WTC11 (cell line): ENCODE measurements at regions not wholly inside any gene's neighbourhood (a gene's known extent, or its start where the extent isn't known, plus 50 kb on each side); places are given as distances from the start of the nearest gene placed in this dataset.

Source experiments
- ATAC-seq: fragments of 200-7000 bp; cut with Tn5 transposase; 2 replicates; pipeline ENCODE4 v1.10.0; 2021; ENCODE audit warnings: mild to moderate bottlenecking, moderate library complexity
- CTCF ChIA-PET: fragments of 300-600 bp; sonication (Branson Sonifier 250); formaldehyde crosslinking; loops from one replicate; lab custom pipeline; 2021; ENCODE audit warnings: antibody characterized with exemption; lab: Charles Lee
- POLR2A ChIA-PET: fragments of 350-600 bp; sonication (Branson Sonifier 250); formaldehyde crosslinking; loops from one replicate; lab custom pipeline; 2021; ENCODE audit warnings: antibody characterized with exemption; lab: Charles Lee
- DNase-seq: peaks from one replicate; pipeline ENCODE4 v3.0.0; 2021; ENCODE audit warnings: low spot score
- H3K27ac Mint-ChIP-seq: 2 replicates; pipeline ENCODE4 v1.8.0; 2021; ENCODE audit warnings: mixed read lengths
- H3K27me3 Mint-ChIP-seq: 2 replicates; pipeline ENCODE4 v1.8.0; 2021; ENCODE audit warnings: low read depth, mild to moderate bottlenecking, moderate library complexity, mixed read lengths
- H3K36me3 Mint-ChIP-seq: 2 replicates; pipeline ENCODE4 v1.8.0; 2021; ENCODE audit warnings: mixed read lengths
- H3K4me1 Mint-ChIP-seq: 2 replicates; pipeline ENCODE4 v1.8.0; 2022; ENCODE audit warnings: mixed read lengths
- H3K4me3 Mint-ChIP-seq: 2 replicates; pipeline ENCODE4 v1.8.0; 2021; ENCODE audit warnings: mild to moderate bottlenecking, moderate library complexity, mixed read lengths
- H3K9me3 Mint-ChIP-seq: 2 replicates; pipeline ENCODE4 v1.8.0; 2021; ENCODE audit warnings: mixed read lengths
- CREB1 ChIP-seq: sonication (generic); formaldehyde crosslinking; IDR thresholded peaks from 2 replicates; pipeline ENCODE4 v1.8.0; 2023; ENCODE audit warnings: mild to moderate bottlenecking, missing genetic modification reagents
- ELF4 ChIP-seq: sonication (generic); formaldehyde crosslinking; IDR thresholded peaks from 2 replicates; pipeline ENCODE4 v1.8.1; 2022; ENCODE audit warnings: low read depth, mild to moderate bottlenecking, moderate library complexity, missing genetic modification reagents
- IRF2 ChIP-seq: sonication (generic); formaldehyde crosslinking; IDR thresholded peaks from 2 replicates; pipeline ENCODE4 v1.8.0; 2022; ENCODE audit warnings: low read depth, missing genetic modification reagents, borderline replicate concordance
- MXD4 ChIP-seq: fragments of 250-450 bp; sonication (Bioruptor Pico); IDR thresholded peaks from 2 replicates; pipeline ENCODE4 v1.8.0; 2021; ENCODE audit warnings: mild to moderate bottlenecking, moderate library complexity, borderline replicate concordance
- NFE2L1 ChIP-seq: sonication (generic); formaldehyde crosslinking; IDR thresholded peaks from 2 replicates; pipeline ENCODE4 v1.8.1; 2023; ENCODE audit warnings: missing genetic modification reagents
- NR2C2 ChIP-seq: sonication (generic); formaldehyde crosslinking; IDR thresholded peaks from 2 replicates; pipeline ENCODE4 v1.8.0; 2022; ENCODE audit warnings: mild to moderate bottlenecking, missing genetic modification reagents
- NR3C1 ChIP-seq: sonication (generic); formaldehyde crosslinking; conservative IDR thresholded peaks from 2 replicates; pipeline ENCODE4 v1.8.1; 2023; ENCODE audit warnings: low read depth, mild to moderate bottlenecking, missing genetic modification reagents
- SMAD3 ChIP-seq: sonication (generic); formaldehyde crosslinking; IDR thresholded peaks from 2 replicates; pipeline ENCODE4 v1.8.0; 2022; ENCODE audit warnings: missing genetic modification reagents, mild to moderate bottlenecking, borderline replicate concordance
- SOX15 ChIP-seq: fragments of 250-450 bp; sonication (Bioruptor Pico); IDR thresholded peaks from 2 replicates; pipeline ENCODE4 v1.9.0; 2021; ENCODE audit warnings: mild to moderate bottlenecking
- TCF7 ChIP-seq: sonication (generic); formaldehyde crosslinking; IDR thresholded peaks from 2 replicates; pipeline ENCODE4 v1.8.0; 2022; ENCODE audit warnings: mild to moderate bottlenecking, low read depth, missing genetic modification reagents, moderate library complexity
- TEAD1 ChIP-seq: sonication (generic); formaldehyde crosslinking; IDR thresholded peaks from 2 replicates; pipeline ENCODE4 v1.8.0; 2022; ENCODE audit warnings: mild to moderate bottlenecking, missing genetic modification reagents
- TP53 ChIP-seq: sonication (generic); formaldehyde crosslinking; IDR thresholded peaks from 2 replicates; pipeline ENCODE4 v1.8.1; 2023; ENCODE audit warnings: mild to moderate bottlenecking, missing genetic modification reagents
- ZNF219 ChIP-seq: sonication (generic); formaldehyde crosslinking; IDR thresholded peaks from 2 replicates; pipeline ENCODE4 v1.8.0; 2023; ENCODE audit warnings: missing genetic modification reagents, mild to moderate bottlenecking, borderline replicate concordance
- ZNF396 ChIP-seq: fragments of 250-450 bp; sonication (Bioruptor Pico); IDR thresholded peaks from 2 replicates; pipeline ENCODE4 v1.8.0; 2021; ENCODE audit warnings: mild to moderate bottlenecking, moderate library complexity, borderline replicate concordance
- ZNF423 ChIP-seq: fragments of 250-450 bp; sonication (Bioruptor Pico); IDR thresholded peaks from 2 replicates; pipeline ENCODE4 v2.1.2; 2022; ENCODE audit warnings: mild to moderate bottlenecking, moderate library complexity
- TF ChIP-seq, protein P1 (sequence below): sonication (generic); formaldehyde crosslinking; IDR thresholded peaks from 2 replicates; pipeline ENCODE4 v1.8.1; 2022; ENCODE audit warnings: missing genetic modification reagents, borderline replicate concordance
- TF ChIP-seq, protein P2 (sequence below): fragments of 250-450 bp; sonication (Bioruptor Pico); IDR thresholded peaks from 2 replicates; pipeline ENCODE4 v1.8.0; 2021; ENCODE audit warnings: mild to moderate bottlenecking
- TF ChIP-seq, protein P3 (sequence below): sonication (generic); formaldehyde crosslinking; IDR thresholded peaks from 2 replicates; pipeline ENCODE4 v1.8.1; 2022; ENCODE audit warnings: low read depth, missing genetic modification reagents, borderline replicate concordance
- TF ChIP-seq, protein P4 (sequence below): fragments of 250-450 bp; sonication (Bioruptor Pico); IDR thresholded peaks from 2 replicates; pipeline ENCODE4 v1.9.0; 2021; ENCODE audit warnings: mild to moderate bottlenecking
- TF ChIP-seq, protein P5 (sequence below): sonication (generic); formaldehyde crosslinking; IDR thresholded peaks from 2 replicates; pipeline ENCODE4 v1.8.1; 2023; ENCODE audit warnings: mild to moderate bottlenecking, missing genetic modification reagents
- TF ChIP-seq, protein P6 (sequence below): sonication (generic); formaldehyde crosslinking; IDR thresholded peaks from 2 replicates; pipeline ENCODE4 v1.8.0; 2022; ENCODE audit warnings: mild to moderate bottlenecking, missing genetic modification reagents

DNA sequence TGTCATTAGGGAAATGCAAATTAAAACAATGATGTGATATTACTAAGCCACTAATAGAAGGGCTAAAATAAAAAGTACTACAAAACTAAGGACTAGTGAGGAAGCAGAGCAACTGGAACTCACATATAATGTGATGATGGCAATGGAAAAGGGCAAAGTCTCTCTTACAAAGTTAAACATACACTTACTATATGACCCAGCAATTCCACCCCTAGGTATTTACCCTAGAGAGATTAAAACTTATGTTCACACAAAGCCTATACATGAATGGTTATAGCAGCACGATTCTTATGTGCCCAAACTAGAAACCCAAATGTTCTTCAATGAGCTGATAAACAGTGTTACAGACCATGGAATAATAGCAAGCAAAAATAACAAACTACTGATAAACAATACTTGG, 643.7 kb downstream of the TLE1 start:
- DNase-seq, result no peak
- Mint-ChIP-seq H3K36me3 (no peaks in the 10 kb centered on the region), H3K27me3 (no peaks in the 10 kb centered on the region), H3K4me1 (no peaks in the 10 kb centered on the region), H3K27ac (no peak overlapping the region), H3K9me3 (no peaks in the 10 kb centered on the region), H3K4me3 (no peak overlapping the region)
- ChIA-PET CTCF (no interaction called here), POLR2A (no interaction called here)
- TF ChIP-seq TEAD1 (no peak), CREB1 (CRISPR knock-in tag) (no peak), TCF7 (CRISPR knock-in tag) (no peak)
- TF ChIP-seq, protein P1, sequence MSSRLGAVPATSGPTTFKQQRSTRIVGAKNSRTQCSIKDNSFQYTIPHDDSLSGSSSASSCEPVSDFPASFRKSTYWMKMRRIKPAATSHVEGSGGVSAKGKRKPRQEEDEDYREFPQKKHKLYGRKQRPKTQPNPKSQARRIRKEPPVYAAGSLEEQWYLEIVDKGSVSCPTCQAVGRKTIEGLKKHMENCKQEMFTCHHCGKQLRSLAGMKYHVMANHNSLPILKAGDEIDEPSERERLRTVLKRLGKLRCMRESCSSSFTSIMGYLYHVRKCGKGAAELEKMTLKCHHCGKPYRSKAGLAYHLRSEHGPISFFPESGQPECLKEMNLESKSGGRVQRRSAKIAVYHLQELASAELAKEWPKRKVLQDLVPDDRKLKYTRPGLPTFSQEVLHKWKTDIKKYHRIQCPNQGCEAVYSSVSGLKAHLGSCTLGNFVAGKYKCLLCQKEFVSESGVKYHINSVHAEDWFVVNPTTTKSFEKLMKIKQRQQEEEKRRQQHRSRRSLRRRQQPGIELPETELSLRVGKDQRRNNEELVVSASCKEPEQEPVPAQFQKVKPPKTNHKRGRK, result no peak
- no peak for ATAC-seq

DNA sequence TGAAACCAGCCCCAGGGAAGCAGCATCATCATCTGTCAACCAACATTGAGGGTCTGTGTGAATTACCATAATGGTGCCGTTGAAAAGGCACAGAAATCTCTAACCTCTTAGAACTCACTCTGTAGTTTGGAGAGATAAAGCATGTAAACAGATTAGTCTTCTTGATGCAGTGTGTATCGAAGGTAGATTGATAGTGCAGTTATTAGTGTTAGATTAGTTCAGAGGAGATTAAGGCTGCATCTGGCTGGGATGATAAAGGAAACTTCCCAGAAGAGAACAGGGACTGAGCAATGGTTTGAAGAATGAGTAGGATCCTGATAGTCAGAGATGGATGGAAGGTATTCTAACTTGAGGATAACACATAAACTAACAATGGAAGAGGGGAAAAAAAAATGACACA, 651.5 kb downstream of the TLE1 start:
- H3K27ac Mint-ChIP-seq, result no peak overlapping the region
- POLR2A ChIA-PET, result no interaction called here
- no peaks in the 10 kb centered on the region for H3K36me3 Mint-ChIP-seq
- no peaks in the 10 kb centered on the region for H3K27me3 Mint-ChIP-seq
- CTCF ChIA-PET, result no interaction called here
- TF ChIP-seq, protein P2, sequence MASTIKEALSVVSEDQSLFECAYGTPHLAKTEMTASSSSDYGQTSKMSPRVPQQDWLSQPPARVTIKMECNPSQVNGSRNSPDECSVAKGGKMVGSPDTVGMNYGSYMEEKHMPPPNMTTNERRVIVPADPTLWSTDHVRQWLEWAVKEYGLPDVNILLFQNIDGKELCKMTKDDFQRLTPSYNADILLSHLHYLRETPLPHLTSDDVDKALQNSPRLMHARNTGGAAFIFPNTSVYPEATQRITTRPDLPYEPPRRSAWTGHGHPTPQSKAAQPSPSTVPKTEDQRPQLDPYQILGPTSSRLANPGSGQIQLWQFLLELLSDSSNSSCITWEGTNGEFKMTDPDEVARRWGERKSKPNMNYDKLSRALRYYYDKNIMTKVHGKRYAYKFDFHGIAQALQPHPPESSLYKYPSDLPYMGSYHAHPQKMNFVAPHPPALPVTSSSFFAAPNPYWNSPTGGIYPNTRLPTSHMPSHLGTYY (CRISPR knock-in tag), result no peak
- TF ChIP-seq SMAD3 (no peak), ZNF423 (no peak), MXD4 (CRISPR knock-in tag) (no peak), SOX15 (CRISPR knock-in tag) (no peak), ZNF219 (CRISPR knock-in tag) (no peak), NR3C1 (CRISPR knock-in tag) (no peak), TP53 (CRISPR knock-in tag) (no peak), NR2C2 (no peak), IRF2 (CRISPR knock-in tag) (no peak), NFE2L1 (CRISPR knock-in tag) (no peak), ELF4 (CRISPR knock-in tag) (no peak), ZNF396 (no peak)
- TF ChIP-seq, protein P3, sequence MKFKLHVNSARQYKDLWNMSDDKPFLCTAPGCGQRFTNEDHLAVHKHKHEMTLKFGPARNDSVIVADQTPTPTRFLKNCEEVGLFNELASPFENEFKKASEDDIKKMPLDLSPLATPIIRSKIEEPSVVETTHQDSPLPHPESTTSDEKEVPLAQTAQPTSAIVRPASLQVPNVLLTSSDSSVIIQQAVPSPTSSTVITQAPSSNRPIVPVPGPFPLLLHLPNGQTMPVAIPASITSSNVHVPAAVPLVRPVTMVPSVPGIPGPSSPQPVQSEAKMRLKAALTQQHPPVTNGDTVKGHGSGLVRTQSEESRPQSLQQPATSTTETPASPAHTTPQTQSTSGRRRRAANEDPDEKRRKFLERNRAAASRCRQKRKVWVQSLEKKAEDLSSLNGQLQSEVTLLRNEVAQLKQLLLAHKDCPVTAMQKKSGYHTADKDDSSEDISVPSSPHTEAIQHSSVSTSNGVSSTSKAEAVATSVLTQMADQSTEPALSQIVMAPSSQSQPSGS (CRISPR knock-in tag), result no peak
- TF ChIP-seq, protein P4, sequence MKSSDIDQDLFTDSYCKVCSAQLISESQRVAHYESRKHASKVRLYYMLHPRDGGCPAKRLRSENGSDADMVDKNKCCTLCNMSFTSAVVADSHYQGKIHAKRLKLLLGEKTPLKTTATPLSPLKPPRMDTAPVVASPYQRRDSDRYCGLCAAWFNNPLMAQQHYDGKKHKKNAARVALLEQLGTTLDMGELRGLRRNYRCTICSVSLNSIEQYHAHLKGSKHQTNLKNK (CRISPR knock-in tag), result no peak
- TF ChIP-seq, protein P5, sequence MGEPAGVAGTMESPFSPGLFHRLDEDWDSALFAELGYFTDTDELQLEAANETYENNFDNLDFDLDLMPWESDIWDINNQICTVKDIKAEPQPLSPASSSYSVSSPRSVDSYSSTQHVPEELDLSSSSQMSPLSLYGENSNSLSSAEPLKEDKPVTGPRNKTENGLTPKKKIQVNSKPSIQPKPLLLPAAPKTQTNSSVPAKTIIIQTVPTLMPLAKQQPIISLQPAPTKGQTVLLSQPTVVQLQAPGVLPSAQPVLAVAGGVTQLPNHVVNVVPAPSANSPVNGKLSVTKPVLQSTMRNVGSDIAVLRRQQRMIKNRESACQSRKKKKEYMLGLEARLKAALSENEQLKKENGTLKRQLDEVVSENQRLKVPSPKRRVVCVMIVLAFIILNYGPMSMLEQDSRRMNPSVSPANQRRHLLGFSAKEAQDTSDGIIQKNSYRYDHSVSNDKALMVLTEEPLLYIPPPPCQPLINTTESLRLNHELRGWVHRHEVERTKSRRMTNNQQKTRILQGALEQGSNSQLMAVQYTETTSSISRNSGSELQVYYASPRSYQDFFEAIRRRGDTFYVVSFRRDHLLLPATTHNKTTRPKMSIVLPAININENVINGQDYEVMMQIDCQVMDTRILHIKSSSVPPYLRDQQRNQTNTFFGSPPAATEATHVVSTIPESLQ (CRISPR knock-in tag), result no peak
- TF ChIP-seq, protein P6, sequence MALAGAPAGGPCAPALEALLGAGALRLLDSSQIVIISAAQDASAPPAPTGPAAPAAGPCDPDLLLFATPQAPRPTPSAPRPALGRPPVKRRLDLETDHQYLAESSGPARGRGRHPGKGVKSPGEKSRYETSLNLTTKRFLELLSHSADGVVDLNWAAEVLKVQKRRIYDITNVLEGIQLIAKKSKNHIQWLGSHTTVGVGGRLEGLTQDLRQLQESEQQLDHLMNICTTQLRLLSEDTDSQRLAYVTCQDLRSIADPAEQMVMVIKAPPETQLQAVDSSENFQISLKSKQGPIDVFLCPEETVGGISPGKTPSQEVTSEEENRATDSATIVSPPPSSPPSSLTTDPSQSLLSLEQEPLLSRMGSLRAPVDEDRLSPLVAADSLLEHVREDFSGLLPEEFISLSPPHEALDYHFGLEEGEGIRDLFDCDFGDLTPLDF (CRISPR knock-in tag), result no peak
- no peak for ATAC-seq
- DNase-seq, result no peak
- no peak overlapping the region for H3K4me3 Mint-ChIP-seq
- no peaks in the 10 kb centered on the region for H3K9me3 Mint-ChIP-seq
- H3K4me1 Mint-ChIP-seq, result no peaks in the 10 kb centered on the region
